Right lobe of liver (tissue), 4 donors: ENCODE measurements at regions not wholly inside any gene's neighbourhood (a gene's known extent, or its start where the extent isn't known, plus 50 kb on each side); places are given as distances from the start of the nearest gene placed in this dataset.

Source experiments
- CTCF ChIP-seq, 4 donors: fragments of 200-600 bp in 3 of 4; fragments of 450-650 bp in 1 of 4; IDR thresholded peaks; one replicate each; pipeline versions ENCODE4 v1.5.1 to v1.8.0; 2016 to 2022; ENCODE audit warnings: antibody characterized with exemption in 4 of 4, mild to moderate bottlenecking in 2 of 4
- POLR2A ChIP-seq: fragments of 450-650 bp; IDR thresholded peaks from one replicate; pipeline ENCODE4 v1.6.1; 2017; ENCODE audit warnings: antibody characterized with exemption, mild to moderate bottlenecking
- donor health status: DM: no; HTN: no; CAD: no.
- donor health status: DM: no; HTN: no; CAD: no.
- donor health status: DM: no; HTN: yes; CAD: no.

- TF ChIP-seq CTCF (IDR thresholded peaks at IDR 0.05): no peak
- no peak for TF ChIP-seq POLR2A
Observed at GRCh38 chr9:91077624-91078368, 276.2 kb downstream of the SYK start.
